A549 (cell line): ENCODE measurements at regions not wholly inside any gene's neighbourhood (a gene's known extent, or its start where the extent isn't known, plus 50 kb on each side); places are given as distances from the start of the nearest gene placed in this dataset.

Experiments used
- ATAC-seq, 2 experiments: fragments of 200-7000 bp in 1 of 2; fragments of >200 bp in 1 of 2; cut with Nextera tagmentation in 1 of 2; cut with Tn5 transposase in 1 of 2; 3 replicates each; pipeline versions ENCODE4 v1.8.0 to v1.9.1; 2018 to 2020; ENCODE audit warnings: mild to moderate bottlenecking in 1 of 2, moderate library complexity in 1 of 2
- CTCF ChIA-PET: fragments of 300-600 bp; sonication (Branson Sonifier 250); formaldehyde crosslinking; extraction: SDS; loops from one replicate; lab custom pipeline; 2021; ENCODE audit warnings: antibody characterized with exemption, inconsistent platforms; lab: Yijun Ruan, JAX
- POLR2A ChIA-PET: fragments of 350-600 bp; formaldehyde crosslinking; extraction: SDS; loops from one replicate; lab custom pipeline; 2021; ENCODE audit warnings: antibody characterized with exemption, inconsistent platforms; lab: Yijun Ruan, JAX
- DNase-seq, 2 experiments: peaks; one replicate each; pipeline versions ENCODE4 v3.0.0 to v3.0.0-alpha.2; 2011 to 2016; ENCODE audit warnings: low read depth in 1 of 2, low spot score in 1 of 2
- FAIRE-seq: peaks from 2 replicates; lab custom pipeline; 2011; peaks lifted over from hg19 to GRCh38; lab: Jason Lieb, UNC
- H3K27ac ChIP-seq, 2 experiments: fragments of >200 bp; sonication (Bioruptor Twin); formaldehyde crosslinking; 3 replicates each; pipeline ENCODE4 v1.5.1; 2016 to 2017
- H3K4me1 ChIP-seq: fragments of >200 bp; sonication (Bioruptor Twin); formaldehyde crosslinking; 3 replicates; pipeline ENCODE4 v1.6.1; 2016
- H3K4me2 ChIP-seq: fragments of >200 bp; sonication (Bioruptor Twin); formaldehyde crosslinking; 3 replicates; pipeline ENCODE4 v1.6.1; 2016
- H3K4me3 ChIP-seq: fragments of >200 bp; sonication (Bioruptor Twin); formaldehyde crosslinking; 3 replicates; pipeline ENCODE4 v1.5.1; 2016
- H3K9me3 ChIP-seq: fragments of >200 bp; sonication (Bioruptor Twin); formaldehyde crosslinking; 3 replicates; pipeline ENCODE4 v1.6.1; 2016
- BHLHE40 ChIP-seq: IDR thresholded peaks from 2 replicates; pipeline ENCODE4 v1.6.1; 2012; ENCODE audit warnings: low read depth, low read length, inconsistent platforms
- CEBPB ChIP-seq, 2 experiments: fragments of >200 bp in 1 of 2; sonication (Bioruptor Twin) in 1 of 2; formaldehyde crosslinking in 1 of 2; IDR thresholded peaks; 2 replicates each; pipeline ENCODE4 v1.6.1; 2012 to 2016
- CHD2 ChIP-seq: fragments of 150-350 bp; IDR thresholded peaks from 2 replicates; pipeline ENCODE4 v1.6.1; 2014; ENCODE audit warnings: low read length; ENCODE audit not compliant: partially characterized antibody
- CTCF ChIP-seq: fragments of >200 bp; sonication (Bioruptor Twin); formaldehyde crosslinking; IDR thresholded peaks from 3 replicates; pipeline ENCODE4 v1.5.1; 2016
- EP300 ChIP-seq, 2 experiments: fragments of >200 bp; sonication (Bioruptor Twin); formaldehyde crosslinking; IDR thresholded peaks; 2 replicates in 1 of 2; 3 replicates in 1 of 2; pipeline ENCODE4 v1.6.1; 2016 to 2017
- ESRRA ChIP-seq: fragments of 150-350 bp; IDR thresholded peaks from 2 replicates; pipeline ENCODE4 v1.6.1; 2014; ENCODE audit warnings: mild to moderate bottlenecking, low read length, borderline replicate concordance
- FOSB ChIP-seq: fragments of 250-450 bp; sonication (Bioruptor Pico); IDR thresholded peaks from 2 replicates; pipeline ENCODE4 v1.5.0; 2020; ENCODE audit warnings: mild to moderate bottlenecking, moderate library complexity
- FOSL2 ChIP-seq, 2 experiments: fragments of 450-650 bp in 1 of 2; fragments of >200 bp in 1 of 2; sonication (Bioruptor Twin) in 1 of 2; formaldehyde crosslinking; IDR thresholded peaks; 2 replicates each; pipeline versions ENCODE4 v1.5.0 to v1.6.1; 2016 to 2020; ENCODE audit warnings: mild to moderate bottlenecking in 1 of 2, moderate library complexity in 1 of 2
- FOXS1 ChIP-seq: fragments of 250-450 bp; sonication (Bioruptor Pico); IDR thresholded peaks from 2 replicates; pipeline ENCODE4 v1.5.0; 2020; ENCODE audit warnings: mild to moderate bottlenecking, moderate library complexity
- GATA3 ChIP-seq: IDR thresholded peaks from 2 replicates; pipeline ENCODE4 v1.6.1; 2012; ENCODE audit warnings: borderline replicate concordance
- HES2 ChIP-seq: fragments of >200 bp; sonication (Bioruptor Twin); formaldehyde crosslinking; IDR thresholded peaks from 2 replicates; pipeline ENCODE4 v1.6.1; 2016
- HEYL ChIP-seq: fragments of 250-450 bp; sonication (Bioruptor Pico); IDR thresholded peaks from 2 replicates; pipeline ENCODE4 v1.8.0; 2021; ENCODE audit warnings: mild to moderate bottlenecking, moderate library complexity
- HOXB13 ChIP-seq: fragments of 250-450 bp; sonication (Bioruptor Pico); IDR thresholded peaks from 2 replicates; pipeline ENCODE4 v1.5.0; 2020; ENCODE audit warnings: low read depth, mild to moderate bottlenecking, moderate library complexity
- KDM1A ChIP-seq: fragments of 200-600 bp; sonication (generic); IDR thresholded peaks from 2 replicates; pipeline ENCODE4 v1.6.1; 2016; ENCODE audit warnings: low read depth, mild to moderate bottlenecking
- MYC ChIP-seq: IDR thresholded peaks from 2 replicates; pipeline ENCODE4 v1.6.1; 2012; ENCODE audit warnings: mild to moderate bottlenecking, inconsistent platforms, low read length, improper control_type of control experiment, borderline replicate concordance
- NR3C1 ChIP-seq: fragments of >200 bp; sonication (Bioruptor Twin); formaldehyde crosslinking; IDR thresholded peaks from 3 replicates; pipeline ENCODE4 v1.6.1; 2017
- PHF8 ChIP-seq: fragments of 200-600 bp; sonication (generic); IDR thresholded peaks from 2 replicates; pipeline ENCODE4 v1.6.1; 2016; ENCODE audit warnings: low read depth, mild to moderate bottlenecking, antibody characterized with exemption, moderate library complexity, borderline replicate concordance
- POLR2A ChIP-seq: IDR thresholded peaks from 2 replicates; pipeline ENCODE4 v1.6.1; 2012; ENCODE audit warnings: mild to moderate bottlenecking, low read length
- POLR2AphosphoS2 ChIP-seq: conservative IDR thresholded peaks from 2 replicates; pipeline ENCODE4 v1.6.1; 2012; ENCODE audit warnings: low read length, improper control_type of control experiment, inconsistent platforms
- RAD21 ChIP-seq, 2 experiments: fragments of >200 bp in 1 of 2; sonication (Bioruptor Twin) in 1 of 2; formaldehyde crosslinking in 1 of 2; IDR thresholded peaks in 1 of 2; conservative IDR thresholded peaks in 1 of 2; 2 replicates in 1 of 2; 3 replicates in 1 of 2; pipeline ENCODE4 v1.6.1; 2012 to 2018; ENCODE audit warnings: inconsistent platforms in 1 of 2
- RFX5 ChIP-seq: fragments of 450-650 bp; IDR thresholded peaks from 2 replicates; pipeline ENCODE4 v1.7.1; 2014; ENCODE audit warnings: antibody characterized with exemption, mild to moderate bottlenecking, moderate library complexity
- SMC3 ChIP-seq: fragments of >200 bp; sonication (Bioruptor Twin); formaldehyde crosslinking; IDR thresholded peaks from 3 replicates; pipeline ENCODE4 v1.6.1; 2018; ENCODE audit warnings: inconsistent platforms
- SREBF2 ChIP-seq: fragments of 450-650 bp; IDR thresholded peaks from 2 replicates; pipeline ENCODE4 v1.6.1; 2014; ENCODE audit warnings: mild to moderate bottlenecking, moderate library complexity
- ZC3H11A ChIP-seq: fragments of 450-650 bp; IDR thresholded peaks from 2 replicates; pipeline ENCODE4 v1.6.1; 2014; ENCODE audit warnings: antibody characterized with exemption, mild to moderate bottlenecking
- ZNF302 ChIP-seq: fragments of 250-450 bp; sonication (Bioruptor Pico); IDR thresholded peaks from 2 replicates; pipeline ENCODE4 v1.9.0; 2021; ENCODE audit warnings: inconsistent platforms, mild to moderate bottlenecking, moderate library complexity
- ZSCAN20 ChIP-seq: fragments of 250-450 bp; sonication (Bioruptor Pico); IDR thresholded peaks from 2 replicates; pipeline ENCODE4 v1.8.0; 2022; ENCODE audit warnings: mild to moderate bottlenecking, moderate library complexity
- WGBS: methylation state at CpG from one replicate; pipeline ENCODE4 v1.1.6; 2017; ENCODE audit errors: missing lambda C conversion rate; 5-methylcytosine and 5-hydroxymethylcytosine counted together

GRCh38 chr1:164433141-164433817, 125.7 kb upstream of the PBX1 start (continued):
- TF ChIP-seq HES2 (no peak), EP300 (IDR thresholded peaks at IDR 0.05) (no peak)

GRCh38 chr1:164433818-164434170, 125.2 kb upstream of the PBX1 start:
- Histone ChIP-seq H3K4me1 (no peaks in the 10 kb centered on the region), H3K27ac (no peak overlapping the region), H3K4me2 (no peak overlapping the region), H3K4me3 (no peak overlapping the region), H3K9me3 (no peaks in the 10 kb centered on the region)
- no peak for FAIRE-seq
- ChIA-PET POLR2A (no interaction called here), CTCF (interaction anchor here (2.4 kb wide), 1 partner anchor 14 kb away, joined by 6 read pairs; no protein-coding TSS in a partner anchor)
- WGBS, result 0% methylated on average over 1 of the region's 1 CpG
- ATAC-seq, result no peak
- no peak for DNase-seq
- no peak for TF ChIP-seq ZSCAN20 (CRISPR knock-in tag)
- TF ChIP-seq FOSB, result no peak
- no peak for TF ChIP-seq CEBPB (IDR thresholded peaks at IDR 0.05)
- no peak for TF ChIP-seq SREBF2
- TF ChIP-seq NR3C1, result no peak
- no peak for TF ChIP-seq ESRRA
- no peak for TF ChIP-seq FOXS1 (CRISPR knock-in tag)

GRCh38 chr1:164440232-164440631, 118.8 kb upstream of the PBX1 start:
- Histone ChIP-seq H3K4me1 (peaks cover 6% of the 10 kb centered on the region; the same call in 1 of the 3 replicates), H3K27ac (peak overlapping the region in 1 of 2 experiments; percentile 61; a peak in 2 of 6 replicates), H3K4me3 (no peak overlapping the region), H3K4me2 (peak overlapping the region; percentile 46; the same call in 1 of the 3 replicates), H3K9me3 (no peaks in the 10 kb centered on the region)
- no peak for FAIRE-seq
- 16% methylated on average over 1 of the region's 1 CpG for WGBS
- DNase-seq, result peak; percentile 7 to 42
- ATAC-seq, result peak; percentile 89 to 98
- TF ChIP-seq SMC3, result peak; percentile 30; the same call in 1 of the 3 replicates
- no peak for TF ChIP-seq MYC
- 0 out of 3 replicates have a peak, but pooled peaks have one; percentile 12 for TF ChIP-seq CTCF
- TF ChIP-seq RAD21 (conservative IDR thresholded peaks at IDR 0.05 in 1 of 2, IDR thresholded peaks at IDR 0.05 in 1 of 2), result peak; percentile 34 to 43; a peak in 2 of 5 replicates
- POLR2A ChIA-PET, result no interaction called here
- CTCF ChIA-PET, result interaction anchor here (0.9 kb wide), 1 partner anchor 11 kb away, joined by 3 read pairs; no protein-coding TSS in a partner anchor

- 6% methylated on average over 1 of the region's 1 CpG for WGBS
- Histone ChIP-seq H3K27ac (no peak overlapping the region), H3K4me3 (no peak overlapping the region), H3K4me2 (no peak overlapping the region), H3K4me1 (peaks cover 6% of the 10 kb centered on the region; the same call in 1 of the 3 replicates)
- ChIA-PET POLR2A (no interaction called here), CTCF (no interaction called here)
- FAIRE-seq, result no peak
- no peak for DNase-seq
- TF ChIP-seq ZC3H11A (no peak), EP300 (IDR thresholded peaks at IDR 0.05) (no peak), GATA3 (no peak), POLR2AphosphoS2 (no peak), FOSL2 (IDR thresholded peaks at IDR 0.05) (no peak), FOSL2 (CRISPR knock-in tag; IDR thresholded peaks at IDR 0.05) (no peak), HEYL (no peak), RFX5 (no peak), HOXB13 (CRISPR knock-in tag) (no peak), HES2 (no peak), POLR2A (no peak), KDM1A (no peak), BHLHE40 (no peak), ZNF302 (CRISPR knock-in tag) (no peak), ESRRA (no peak), CHD2 (no peak), PHF8 (no peak), FOSB (no peak), MYC (no peak), CEBPB (IDR thresholded peaks at IDR 0.05) (no peak)
- TF ChIP-seq, all 56 proteins: peak for 0
- no peaks in the 10 kb centered on the region for H3K9me3 ChIP-seq
- ATAC-seq, result no peak
Measured at GRCh38 chr1:164443166-164443565, 115.8 kb upstream of the PBX1 start.
